Thyroid gland (tissue), 4 donors: ENCODE measurements at regions not wholly inside any gene's neighbourhood (a gene's known extent, or its start where the extent isn't known, plus 50 kb on each side); places are given as distances from the start of the nearest gene placed in this dataset.

ENCODE experiments used
- CTCF ChIP-seq, 6 experiments: fragments of 200-600 bp in 3 of 6; fragments of 450-650 bp in 3 of 6; sonication (generic) in 3 of 6; IDR thresholded peaks; one replicate each; pipeline ENCODE4 v1.5.1; 2016 to 2019; ENCODE audit warnings: antibody characterized with exemption in 6 of 6, mild to moderate bottlenecking in 2 of 6, inconsistent platforms in 1 of 6, moderate library complexity in 1 of 6
- POLR2A ChIP-seq, 2 donors: fragments of 450-650 bp; IDR thresholded peaks; one replicate each; pipeline ENCODE4 v1.6.1; 2017; ENCODE audit warnings: antibody characterized with exemption in 2 of 2, mild to moderate bottlenecking in 2 of 2, moderate library complexity in 1 of 2

GRCh38 chr18:77607087-77607486 lies 357.4 kb downstream of the GALR1 start:
- TF ChIP-seq CTCF (IDR thresholded peaks at IDR 0.05) (no peak), POLR2A (IDR thresholded peaks at IDR 0.05) (no peak)
